CD4-positive, alpha-beta T cell (primary cell): ENCODE measurements at regions not wholly inside any gene's neighbourhood (a gene's known extent, or its start where the extent isn't known, plus 50 kb on each side); places are given as distances from the start of the nearest gene placed in this dataset.
"Not testable (repeated sequence)": the region's sequence is repeated elsewhere in the genome, so short reads cannot be mapped to it uniquely, and the experiment has no call there.

Experiments used
- ATAC-seq: fragments of 200-7000 bp; cut with Tn5 transposase; one replicate; pipeline ENCODE4 v1.10.0; 2022; ENCODE audit warnings: mild to moderate bottlenecking; ENCODE audit not compliant: poor library complexity
- CTCF ChIA-PET: fragments of 350-600 bp; sonication (Branson Sonifier 250); formaldehyde crosslinking; loops from one replicate; lab custom pipeline; 2021; ENCODE audit warnings: antibody characterized with exemption, inconsistent platforms; lab: Charles Lee
- POLR2A ChIA-PET: fragments of 350-600 bp; sonication (Branson Sonifier 250); formaldehyde crosslinking; loops from one replicate; lab custom pipeline; 2021; ENCODE audit warnings: antibody characterized with exemption, inconsistent platforms; lab: Charles Lee
- DNase-seq, 14 experiments: peaks; one replicate each; pipeline ENCODE4 v3.0.0-alpha.2; 2013 to 2020; ENCODE audit warnings: mixed read lengths in 2 of 14
- H3K27ac ChIP-seq, 2 donors: one replicate each; pipeline versions ENCODE4 v1.5.1 to v1.7.0; 2013; ENCODE audit warnings: low read length in 2 of 2, low read depth in 1 of 2, mild to moderate bottlenecking in 1 of 2
- H3K27me3 ChIP-seq, 2 experiments: 1 replicate in 1 of 2; 2 replicates in 1 of 2; pipeline versions ENCODE4 v1.6.1 to v1.7.0; 2013; ENCODE audit warnings: low read length in 2 of 2, control low read depth in 1 of 2, mild to moderate bottlenecking in 1 of 2, moderate library complexity in 1 of 2; ENCODE audit not compliant: insufficient read depth in 2 of 2, control insufficient read depth in 1 of 2
- H3K36me3 ChIP-seq: one replicate; pipeline ENCODE4 v1.6.1; 2013; ENCODE audit warnings: low read length, control low read depth; ENCODE audit not compliant: insufficient read depth
- H3K4me1 ChIP-seq: one replicate; pipeline ENCODE4 v1.6.1; 2013; ENCODE audit warnings: low read length, control low read depth; ENCODE audit not compliant: insufficient read depth
- H3K4me3 ChIP-seq: one replicate; pipeline ENCODE4 v1.5.1; 2013; ENCODE audit warnings: mild to moderate bottlenecking, low read length, moderate library complexity
- H3K9me3 ChIP-seq, 2 experiments: 1 replicate in 1 of 2; 2 replicates in 1 of 2; pipeline versions ENCODE4 v1.6.1 to v1.7.0; 2013; ENCODE audit warnings: low read length in 2 of 2, mild to moderate bottlenecking in 2 of 2, control low read depth in 1 of 2, moderate library complexity in 1 of 2; ENCODE audit not compliant: control insufficient read depth in 1 of 2, insufficient read depth in 1 of 2
- H3K27ac Mint-ChIP-seq: one replicate; pipeline ENCODE4 v1.8.0; 2020; ENCODE audit warnings: mixed read lengths
- H3K27me3 Mint-ChIP-seq: one replicate; pipeline ENCODE4 v1.8.0; 2021; ENCODE audit warnings: mixed read lengths
- H3K36me3 Mint-ChIP-seq: one replicate; pipeline ENCODE4 v1.8.0; 2021; ENCODE audit warnings: low read depth, mixed read lengths
- H3K4me1 Mint-ChIP-seq: one replicate; pipeline ENCODE4 v1.8.0; 2021; ENCODE audit warnings: low read depth, mixed read lengths
- H3K4me3 Mint-ChIP-seq: one replicate; pipeline ENCODE4 v1.8.0; 2020; ENCODE audit warnings: mild to moderate bottlenecking, mixed read lengths
- H3K9me3 Mint-ChIP-seq: one replicate; pipeline ENCODE4 v1.8.0; 2020; ENCODE audit warnings: mixed read lengths
- intact Hi-C, 2 experiments: fragments of 100-400 bp; cut with DNase I in 1 of 2; cut with micrococcal nuclease in 1 of 2; formaldehyde crosslinking; loops; one replicate each; pipeline versions ENCODE4 v1.15.1 to v1.9.0; 2023 to 2025; cut with DNase I, micrococcal nuclease
- TF ChIP-seq, protein P1 (sequence below): fragments of 200-600 bp; IDR thresholded peaks from one replicate; pipeline ENCODE4 v1.8.0; 2022; ENCODE audit warnings: antibody characterized with exemption, mild to moderate bottlenecking

DNA sequence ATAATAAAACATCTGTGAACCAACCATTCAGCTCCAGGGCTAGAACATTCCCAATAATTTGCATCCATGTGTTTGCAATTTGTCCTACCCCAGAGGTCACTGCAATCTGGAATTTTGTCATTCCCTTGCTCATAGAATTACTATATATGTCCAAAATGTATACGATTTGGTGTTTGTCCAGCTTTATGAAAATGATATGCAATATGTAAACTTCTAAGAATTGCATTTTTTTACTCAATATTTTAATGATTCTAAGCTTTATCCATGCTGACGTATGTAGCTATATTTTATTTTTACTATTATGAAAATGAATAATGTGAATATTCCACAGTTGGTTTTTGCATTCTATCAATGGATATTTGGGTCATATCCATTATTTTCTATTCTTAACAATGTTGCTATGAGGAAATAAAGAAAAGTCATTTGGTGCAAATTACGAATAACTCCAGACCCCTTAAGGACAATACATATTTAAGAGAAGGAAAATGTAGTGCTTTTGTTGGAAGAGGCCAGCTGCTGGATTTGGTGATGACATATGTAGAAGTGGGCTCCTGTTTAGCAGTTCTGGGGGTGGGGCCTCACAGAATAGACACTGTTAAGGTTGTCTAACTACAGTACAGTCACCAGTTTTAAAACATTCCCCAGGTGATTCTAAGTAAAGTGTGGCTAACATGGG lies 139.4 kb downstream of the SLC38A4 start:
- ATAC-seq = no peak
- Mint-ChIP-seq H3K36me3 (no peaks in the 10 kb centered on the region), H3K9me3 (no peaks in the 10 kb centered on the region), H3K4me3 (no peak overlapping the region), H3K27me3 (peaks cover 5% of the 10 kb centered on the region), H3K27ac (no peak overlapping the region), H3K4me1 (no peaks in the 10 kb centered on the region)
- H3K27ac ChIP-seq = no peak overlapping the region
- peaks cover 0 to 5% of the 10 kb centered on the region in 2 experiments for H3K27me3 ChIP-seq
- intact Hi-C loops = no loop called here
- no peak for DNase-seq
- no peak overlapping the region for H3K4me3 ChIP-seq
- CTCF ChIA-PET = no interaction called here
- TF ChIP-seq, protein P1, sequence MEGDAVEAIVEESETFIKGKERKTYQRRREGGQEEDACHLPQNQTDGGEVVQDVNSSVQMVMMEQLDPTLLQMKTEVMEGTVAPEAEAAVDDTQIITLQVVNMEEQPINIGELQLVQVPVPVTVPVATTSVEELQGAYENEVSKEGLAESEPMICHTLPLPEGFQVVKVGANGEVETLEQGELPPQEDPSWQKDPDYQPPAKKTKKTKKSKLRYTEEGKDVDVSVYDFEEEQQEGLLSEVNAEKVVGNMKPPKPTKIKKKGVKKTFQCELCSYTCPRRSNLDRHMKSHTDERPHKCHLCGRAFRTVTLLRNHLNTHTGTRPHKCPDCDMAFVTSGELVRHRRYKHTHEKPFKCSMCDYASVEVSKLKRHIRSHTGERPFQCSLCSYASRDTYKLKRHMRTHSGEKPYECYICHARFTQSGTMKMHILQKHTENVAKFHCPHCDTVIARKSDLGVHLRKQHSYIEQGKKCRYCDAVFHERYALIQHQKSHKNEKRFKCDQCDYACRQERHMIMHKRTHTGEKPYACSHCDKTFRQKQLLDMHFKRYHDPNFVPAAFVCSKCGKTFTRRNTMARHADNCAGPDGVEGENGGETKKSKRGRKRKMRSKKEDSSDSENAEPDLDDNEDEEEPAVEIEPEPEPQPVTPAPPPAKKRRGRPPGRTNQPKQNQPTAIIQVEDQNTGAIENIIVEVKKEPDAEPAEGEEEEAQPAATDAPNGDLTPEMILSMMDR = no peak
- POLR2A ChIA-PET = no interaction called here
- H3K9me3 ChIP-seq = no peaks in the 10 kb centered on the region
- H3K4me1 ChIP-seq = no peaks in the 10 kb centered on the region
- H3K36me3 ChIP-seq = no peaks in the 10 kb centered on the region

DNA sequence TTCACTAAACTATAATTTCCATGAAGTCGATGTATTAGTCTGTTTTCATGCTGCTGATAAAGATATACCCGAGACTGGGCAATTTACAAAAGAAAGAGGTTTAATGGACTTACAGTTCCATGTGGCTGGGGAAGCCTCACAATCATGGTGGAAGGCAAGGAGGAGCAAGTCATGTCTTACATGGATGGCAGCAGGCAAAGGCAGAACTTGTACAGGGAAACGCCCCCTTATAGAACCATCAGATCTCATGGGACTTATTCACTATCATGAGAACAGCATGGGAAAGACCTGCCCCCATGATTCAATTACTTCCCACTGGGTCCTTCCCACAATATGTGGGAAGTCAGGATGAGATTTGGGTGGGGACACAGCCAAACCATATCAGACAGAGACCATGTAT lies 141.6 kb downstream of the SLC38A4 start:
- H3K27ac ChIP-seq, H3K27me3 Mint-ChIP-seq, H3K4me1 Mint-ChIP-seq, H3K27me3 ChIP-seq, H3K9me3 Mint-ChIP-seq, DNase-seq, H3K4me3 ChIP-seq, H3K27ac Mint-ChIP-seq, H3K36me3 Mint-ChIP-seq, CTCF ChIA-PET, POLR2A ChIA-PET, H3K36me3 ChIP-seq, H3K4me1 ChIP-seq, ATAC-seq, H3K9me3 ChIP-seq, intact Hi-C loops, H3K4me3 Mint-ChIP-seq: not testable (repeated sequence)

GRCh38 chr12:46682148-46682547 lies 143.6 kb downstream of the SLC38A4 start:
- Mint-ChIP-seq H3K4me1 (no peaks in the 10 kb centered on the region), H3K4me3 (no peak overlapping the region), H3K27me3 (peaks cover 5% of the 10 kb centered on the region), H3K36me3 (no peaks in the 10 kb centered on the region), H3K27ac (no peak overlapping the region), H3K9me3 (no peaks in the 10 kb centered on the region)
- ATAC-seq (no peak), DNase-seq (no peak)
- Histone ChIP-seq H3K27me3 (peaks cover 0 to 5% of the 10 kb centered on the region in 2 experiments), H3K27ac (no peak overlapping the region), H3K4me3 (no peak overlapping the region), H3K4me1 (no peaks in the 10 kb centered on the region), H3K9me3 (no peaks in the 10 kb centered on the region), H3K36me3 (no peaks in the 10 kb centered on the region)
- intact Hi-C loops = no loop called here
- CTCF ChIA-PET = no interaction called here
- TF ChIP-seq, protein P1 = no peak
- POLR2A ChIA-PET = no interaction called here

GRCh38 chr12:46680506-46680905 lies 145.3 kb downstream of the SLC38A4 start:
- POLR2A ChIA-PET = interaction anchor here (0.6 kb wide), 1 partner anchor 161 kb away, joined by 3 read pairs; no protein-coding TSS in a partner anchor
- CTCF ChIA-PET = no interaction called here
- Histone ChIP-seq H3K4me3 (no peak overlapping the region), H3K4me1 (no peaks in the 10 kb centered on the region), H3K27ac (no peak overlapping the region), H3K27me3 (peaks cover 0 to 5% of the 10 kb centered on the region in 2 experiments), H3K9me3 (no peaks in the 10 kb centered on the region), H3K36me3 (no peaks in the 10 kb centered on the region)
- peaks cover 5% of the 10 kb centered on the region for H3K27me3 Mint-ChIP-seq
- no peaks in the 10 kb centered on the region for H3K4me1 Mint-ChIP-seq
- no peak overlapping the region for H3K4me3 Mint-ChIP-seq
- ATAC-seq (no peak), DNase-seq (no peak)
- TF ChIP-seq, protein P1 = no peak
- H3K36me3 Mint-ChIP-seq = no peaks in the 10 kb centered on the region
- intact Hi-C loops = no loop called here
- H3K27ac Mint-ChIP-seq = no peak overlapping the region
- no peaks in the 10 kb centered on the region for H3K9me3 Mint-ChIP-seq
